Epithelial cell of esophagus (primary cell): ENCODE measurements at regions not wholly inside any gene's neighbourhood (a gene's known extent, or its start where the extent isn't known, plus 50 kb on each side); places are given as distances from the start of the nearest gene placed in this dataset.

Source experiments
- DNase-seq: peaks from one replicate; pipeline ENCODE4 v3.0.0; 2010; ENCODE audit warnings: low read depth
- H3K4me3 ChIP-seq: 2 replicates; pipeline ENCODE4 v1.5.1; 2011; ENCODE audit warnings: mild to moderate bottlenecking, low read length, control low read depth
- CTCF ChIP-seq: IDR thresholded peaks from 2 replicates; pipeline ENCODE4 v1.5.1; 2011; ENCODE audit warnings: low read depth, mild to moderate bottlenecking, low read length, control low read depth, inconsistent platforms; ENCODE audit not compliant: insufficient read depth; ENCODE audit errors: missing control alignments

- TF ChIP-seq CTCF, result no peak
- no peak for DNase-seq
- no peak overlapping the region for H3K4me3 ChIP-seq
Measured at GRCh38 chr21:31529406-31529805, 130.1 kb upstream of the SOD1 start.

- no peak overlapping the region for H3K4me3 ChIP-seq
- no peak for TF ChIP-seq CTCF
- DNase-seq, result peak; percentile 45
Measured at GRCh38 chr21:31526040-31526439, 133.5 kb upstream of the SOD1 start.

GRCh38 chr21:31524140-31524539 is 135.4 kb upstream of the SOD1 start:
- no peak for DNase-seq
- H3K4me3 ChIP-seq, result no peak overlapping the region
- TF ChIP-seq CTCF, result no peak

- TF ChIP-seq CTCF, result no peak
Measured at GRCh38 chr21:31521515-31521914, 138.0 kb upstream of the SOD1 start.

GRCh38 chr21:31520561-31521098 is 138.9 kb upstream of the SOD1 start:
- no peak for DNase-seq
- no peak overlapping the region for H3K4me3 ChIP-seq
- TF ChIP-seq CTCF, result no peak

More at GRCh38 chr21:31521515-31521914, 138.0 kb upstream of the SOD1 start:
- no peak overlapping the region for H3K4me3 ChIP-seq
- no peak for DNase-seq

- no peak overlapping the region for H3K4me3 ChIP-seq
- no peak for DNase-seq
- no peak for TF ChIP-seq CTCF
Measured at GRCh38 chr21:31518580-31518979, 140.9 kb upstream of the SOD1 start.

GRCh38 chr21:31517664-31518414 is 141.7 kb upstream of the SOD1 start:
- no peak for TF ChIP-seq CTCF
- no peak overlapping the region for H3K4me3 ChIP-seq
- no peak for DNase-seq
